Immature natural killer cell (primary cell): ENCODE measurements at regions not wholly inside any gene's neighbourhood (a gene's known extent, or its start where the extent isn't known, plus 50 kb on each side); places are given as distances from the start of the nearest gene placed in this dataset.
"Not testable (repeated sequence)": the region's sequence is repeated elsewhere in the genome, so short reads cannot be mapped to it uniquely, and the experiment has no call there.

Experiments
- DNase-seq, 3 donors: peaks; one replicate each; pipeline ENCODE4 v3.0.0; 2022; ENCODE audit warnings: mixed read lengths in 1 of 3
- H3K27ac Mint-ChIP-seq, 6 donors: one replicate each; pipeline ENCODE4 v1.8.0; 2020; ENCODE audit warnings: mixed read lengths in 6 of 6, mild to moderate bottlenecking in 5 of 6, inconsistent platforms in 4 of 6, moderate library complexity in 3 of 6
- H3K27me3 Mint-ChIP-seq, 3 donors: one replicate each; pipeline ENCODE4 v1.8.0; 2020 to 2021; ENCODE audit warnings: low read depth in 3 of 3, mild to moderate bottlenecking in 3 of 3, mixed read lengths in 3 of 3, moderate library complexity in 3 of 3, inconsistent platforms in 1 of 3
- H3K36me3 Mint-ChIP-seq, 3 donors: one replicate each; pipeline ENCODE4 v1.8.0; 2020; ENCODE audit warnings: mixed read lengths in 3 of 3, inconsistent platforms in 2 of 3, mild to moderate bottlenecking in 2 of 3
- H3K4me1 Mint-ChIP-seq, 2 donors: one replicate each; pipeline ENCODE4 v1.8.0; 2020; ENCODE audit warnings: inconsistent platforms in 2 of 2, mild to moderate bottlenecking in 2 of 2, mixed read lengths in 2 of 2, moderate library complexity in 1 of 2
- H3K4me3 Mint-ChIP-seq, 5 donors: one replicate each; pipeline ENCODE4 v1.8.0; 2020; ENCODE audit warnings: mild to moderate bottlenecking in 5 of 5, mixed read lengths in 5 of 5, inconsistent platforms in 3 of 5, moderate library complexity in 3 of 5
- H3K9me3 Mint-ChIP-seq, 6 donors: one replicate each; pipeline ENCODE4 v1.8.0; 2020; ENCODE audit warnings: mild to moderate bottlenecking in 6 of 6, mixed read lengths in 6 of 6, inconsistent platforms in 4 of 6, moderate library complexity in 3 of 6

DNA sequence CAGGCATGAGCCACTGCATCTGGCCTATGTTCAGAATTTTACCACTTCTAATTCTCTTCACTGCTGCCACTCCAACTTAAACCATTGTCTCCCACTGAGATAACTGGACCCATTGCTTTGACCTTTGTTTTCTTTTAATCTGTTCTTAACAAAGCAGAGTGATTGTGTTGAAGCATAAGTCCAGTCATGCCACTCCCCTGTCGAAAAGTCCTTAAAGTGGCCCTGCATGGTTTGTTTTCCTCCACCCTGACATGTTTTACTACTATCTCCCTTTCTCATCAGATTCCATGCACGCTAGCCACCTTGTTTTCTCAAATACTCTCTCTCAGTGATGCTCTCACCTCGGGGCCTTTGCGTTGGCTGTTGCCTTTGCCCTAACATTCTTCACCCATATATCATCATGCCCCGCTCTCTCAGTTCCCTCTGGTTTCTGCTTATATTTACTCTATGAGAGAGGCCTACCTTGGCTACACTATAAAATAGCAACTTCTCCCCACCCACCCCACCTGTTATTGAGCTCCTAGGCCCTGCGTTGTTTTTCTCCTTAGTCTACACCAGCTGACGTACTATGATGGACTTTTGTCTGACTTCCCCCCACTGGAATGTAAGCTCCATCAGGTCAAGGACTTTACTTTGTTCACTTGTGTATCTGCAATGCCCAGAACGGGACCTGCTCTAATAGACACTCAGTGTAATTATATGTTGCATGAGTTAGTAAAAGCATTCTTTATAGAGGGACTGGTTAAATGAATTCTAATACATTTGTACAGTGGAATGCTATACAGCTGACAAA, 75.6 kb upstream of the GARIN1A start:
- H3K4me1 Mint-ChIP-seq: peaks cover 8 to 24% of the 10 kb centered on the region in 2 donors
- not testable (repeated sequence) for H3K4me3 Mint-ChIP-seq, DNase-seq, H3K9me3 Mint-ChIP-seq, H3K27me3 Mint-ChIP-seq
- peaks cover 4 to 35% (median 7%) of the 10 kb centered on the region in 3 donors for H3K36me3 Mint-ChIP-seq
- peak overlapping the region in 1 of 6 donors; percentile 51 for H3K27ac Mint-ChIP-seq

DNA sequence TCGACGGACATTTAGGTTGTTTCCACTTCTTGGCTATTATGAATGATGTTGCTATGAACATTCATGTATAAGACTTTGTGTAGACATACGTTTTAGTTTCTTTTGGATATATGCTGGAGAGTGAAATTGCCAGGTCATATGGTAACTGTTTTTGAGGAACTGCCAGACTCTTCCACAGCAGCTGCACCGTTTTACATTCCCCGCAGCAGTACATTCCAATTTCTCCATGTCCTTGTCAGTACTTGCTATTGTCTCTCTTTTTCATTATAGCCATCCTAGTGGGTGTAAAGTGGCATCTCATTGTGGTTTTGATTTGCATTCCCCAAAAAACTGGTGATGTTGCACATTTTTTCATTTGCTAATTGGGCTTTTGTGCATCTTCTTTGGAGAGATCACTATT, 73.1 kb upstream of the GARIN1A start:
- not testable (repeated sequence) for H3K9me3 Mint-ChIP-seq, H3K27ac Mint-ChIP-seq, H3K27me3 Mint-ChIP-seq, DNase-seq, H3K4me3 Mint-ChIP-seq
- peaks cover 8 to 37% of the 10 kb centered on the region in 2 donors for H3K4me1 Mint-ChIP-seq
- peaks cover 0 to 21% (median 4%) of the 10 kb centered on the region in 3 donors for H3K36me3 Mint-ChIP-seq

DNA sequence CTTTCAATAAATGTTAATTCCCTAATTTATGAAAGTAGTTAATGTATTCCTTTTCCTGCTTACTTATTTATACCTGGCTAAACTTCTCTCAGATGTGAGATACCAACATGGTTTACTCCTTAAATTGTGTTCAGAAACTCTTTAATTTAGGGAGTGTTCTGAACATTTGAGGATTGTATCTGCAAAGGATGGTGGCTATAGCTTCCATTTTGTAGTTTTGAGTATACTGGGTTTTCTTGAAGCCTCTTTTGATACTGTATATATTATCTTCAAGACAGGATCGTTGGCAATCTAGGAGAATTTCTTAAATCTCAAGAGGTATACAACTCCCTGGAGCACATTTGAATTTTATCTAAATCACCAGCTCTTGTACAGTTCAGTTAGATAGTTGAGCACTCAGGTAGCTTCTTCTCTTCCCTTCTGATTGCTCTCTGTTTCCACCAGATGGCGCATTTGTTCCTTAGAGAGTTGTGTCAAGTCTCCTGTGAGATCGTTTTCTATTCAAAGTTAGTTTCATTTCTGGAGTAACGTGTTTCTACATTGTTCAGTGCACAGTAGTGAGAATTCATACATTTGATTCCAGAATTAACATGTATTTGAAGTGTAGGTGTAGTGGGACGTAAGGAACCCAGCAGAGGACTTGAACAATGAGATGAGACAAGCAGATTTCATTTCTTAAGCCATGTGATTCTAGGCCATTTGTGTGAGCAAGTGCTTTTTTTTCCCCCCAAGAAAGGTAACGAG, 63.2 kb upstream of the GARIN1A start:
- peak overlapping the region; percentile 69 to 94 (median 90) for H3K27ac Mint-ChIP-seq
- peak; percentile 42 to 62 (median 56) for DNase-seq
- H3K9me3 Mint-ChIP-seq, H3K27me3 Mint-ChIP-seq, H3K36me3 Mint-ChIP-seq: not testable (repeated sequence)
- H3K4me1 Mint-ChIP-seq: peaks cover 6 to 23% of the 10 kb centered on the region in 2 donors
- peak overlapping the region; percentile 78 to 91 (median 80) for H3K4me3 Mint-ChIP-seq

- DNase-seq, H3K9me3 Mint-ChIP-seq, H3K27me3 Mint-ChIP-seq, H3K4me3 Mint-ChIP-seq: not testable (repeated sequence)
- H3K27ac Mint-ChIP-seq: peak overlapping the region in 1 of 6 donors; percentile 25
- peaks cover 0 to 17% (median 10%) of the 10 kb centered on the region in 3 donors for H3K36me3 Mint-ChIP-seq
- peaks cover 5 to 25% of the 10 kb centered on the region in 2 donors for H3K4me1 Mint-ChIP-seq
Measured at GRCh38 chr7:128613366-128613765, 58.7 kb upstream of the GARIN1A start.

DNA sequence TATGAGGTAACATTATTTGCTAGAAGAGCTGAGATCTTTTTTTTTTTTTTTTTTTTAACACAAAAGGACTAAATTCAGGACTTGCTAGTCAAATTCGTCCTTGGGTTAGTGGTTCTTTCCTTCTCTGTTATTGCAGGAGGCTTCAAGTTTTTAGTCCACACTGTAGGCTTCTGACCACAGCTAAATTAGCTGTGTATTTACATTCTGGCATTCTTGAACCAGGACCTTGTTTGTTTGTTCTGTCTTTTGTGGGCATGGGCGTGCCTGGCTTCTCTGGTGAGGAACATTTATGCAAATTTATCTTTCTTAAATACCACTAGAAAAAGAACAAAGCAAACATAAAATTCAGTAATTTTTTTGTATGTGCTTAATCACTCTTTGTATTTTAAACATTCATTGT, 57.3 kb upstream of the GARIN1A start:
- not testable (repeated sequence) for H3K4me3 Mint-ChIP-seq, DNase-seq, H3K27me3 Mint-ChIP-seq, H3K9me3 Mint-ChIP-seq
- Mint-ChIP-seq H3K36me3 (peaks cover 0 to 16% (median 7%) of the 10 kb centered on the region in 3 donors), H3K4me1 (peaks cover 0 to 14% of the 10 kb centered on the region in 2 donors), H3K27ac (peak overlapping the region in 2 of 6 donors; percentile 17 to 49)

GRCh38 chr7:128616799-128617198, 55.3 kb upstream of the GARIN1A start:
- H3K4me1 Mint-ChIP-seq: peaks cover 0 to 14% of the 10 kb centered on the region in 2 donors
- not testable (repeated sequence) for DNase-seq, H3K27ac Mint-ChIP-seq, H3K4me3 Mint-ChIP-seq, H3K9me3 Mint-ChIP-seq, H3K27me3 Mint-ChIP-seq
- H3K36me3 Mint-ChIP-seq: peaks cover 0 to 16% (median 7%) of the 10 kb centered on the region in 3 donors
